ENCODE measurements at regions not wholly inside any gene's neighbourhood (a gene's known extent, or its start where the extent isn't known, plus 50 kb on each side); places are given as distances from the start of the nearest gene placed in this dataset.

- ATAC-seq (no peak), FAIRE-seq (no peak), DNase-seq (ENCODE audit: low spot score) (no peak)
- Histone ChIP-seq H3K4me1 (ENCODE audit: insufficient read depth, low read length) (no peaks in the 10 kb centered on the region), H3K79me2 (ENCODE audit: insufficient read depth, low read length) (no peaks in the 10 kb centered on the region), H2AFZ (ENCODE audit: low read length) (no peak overlapping the region), H3K4me2 (ENCODE audit: low read depth, low read length) (no peak overlapping the region), H3K9ac (ENCODE audit: insufficient read depth, low read depth, low read length) (no peak overlapping the region), H3K9me3 (ENCODE audit: low read length) (no peaks in the 10 kb centered on the region), H4K20me1 (ENCODE audit: insufficient read depth, low read length) (no peaks in the 10 kb centered on the region), H3K27ac (ENCODE audit: extremely low read length, insufficient read depth, low read length) (no peak overlapping the region), H3K36me3 (replicated peaks in 1 of 2; ENCODE audit: control insufficient read depth in 1 of 2, insufficient read depth in 2 of 2, low read length in 2 of 2) (no peaks in the 10 kb centered on the region), H3K27me3 (ENCODE audit: control insufficient read depth in 1 of 2, insufficient read depth in 2 of 2, low read length in 2 of 2) (no peaks in the 10 kb centered on the region), H3K4me3 (replicated peaks in 1 of 3; ENCODE audit: insufficient read depth in 1 of 3, low read depth in 2 of 3, low read length in 3 of 3) (no peak overlapping the region)
- TF ChIP-seq RARA (CRISPR knock-in tag; IDR thresholded peaks at IDR 0.05) (no peak), ZNF205 (CRISPR knock-in tag; IDR thresholded peaks at IDR 0.05) (no peak), ZKSCAN5 (CRISPR knock-in tag; IDR thresholded peaks at IDR 0.05) (no peak), ZSCAN31 (CRISPR knock-in tag; IDR thresholded peaks at IDR 0.05; ENCODE audit: low read depth) (no peak), PTBP1 (IDR thresholded peaks at IDR 0.05; ENCODE audit: low read depth, low read length, poor library complexity, severe bottlenecking) (no peak), ZNF883 (CRISPR knock-in tag; IDR thresholded peaks at IDR 0.05; ENCODE audit: not compliant biosample characterization) (no peak), ZNF292 (CRISPR knock-in tag; IDR thresholded peaks at IDR 0.05; ENCODE audit: borderline replicate concordance, low read depth) (no peak), TRIM24 (CRISPR knock-in tag; IDR thresholded peaks at IDR 0.05) (no peak), ZNF768 (CRISPR knock-in tag; IDR thresholded peaks at IDR 0.05) (no peak), THAP11 (CRISPR knock-in tag; IDR thresholded peaks at IDR 0.05) (no peak), ZFYVE20 (CRISPR knock-in tag; IDR thresholded peaks at IDR 0.05; ENCODE audit: borderline replicate concordance, low read depth) (no peak), ARNT (IDR thresholded peaks at IDR 0.05) (no peak), FOXO1 (CRISPR knock-in tag; IDR thresholded peaks at IDR 0.05) (no peak)
- WGBS (ENCODE audit: low lambda C conversion rate) = 8% methylated on average over 5 of the region's 5 CpGs
- POLR2A ChIA-PET = no interaction called here
- CTCF ChIA-PET (ENCODE audit: low intra/inter-chr PET ratio, low total read pairs) = no interaction called here
- in situ Hi-C loops (cut with HindIII; ENCODE audit: extremely low pct_ligation_motif_present, low pct_unique_long_range_greater_than_20kb) (no loop called here), intact Hi-C loops (cut with micrococcal nuclease; ENCODE audit: unreplicated experiment) (no loop called here)
- no TSS peak for BruUV-seq (replicated peaks)
Observed at GRCh38 chr5:119792161-119792799, 162.9 kb downstream of the FAM170A start.

Data from HepG2 (cell line).